DMS53 treated with DMSO at 0.1 percent for 48 hours (cell line): ENCODE measurements at regions not wholly inside any gene's neighbourhood (a gene's known extent, or its start where the extent isn't known, plus 50 kb on each side); places are given as distances from the start of the nearest gene placed in this dataset.

Source experiments
- DNase-seq: peaks from one replicate; lab custom pipeline; 2025; ENCODE audit not compliant: unreplicated experiment; lab: John Stamatoyannopoulos, UW

DNA sequence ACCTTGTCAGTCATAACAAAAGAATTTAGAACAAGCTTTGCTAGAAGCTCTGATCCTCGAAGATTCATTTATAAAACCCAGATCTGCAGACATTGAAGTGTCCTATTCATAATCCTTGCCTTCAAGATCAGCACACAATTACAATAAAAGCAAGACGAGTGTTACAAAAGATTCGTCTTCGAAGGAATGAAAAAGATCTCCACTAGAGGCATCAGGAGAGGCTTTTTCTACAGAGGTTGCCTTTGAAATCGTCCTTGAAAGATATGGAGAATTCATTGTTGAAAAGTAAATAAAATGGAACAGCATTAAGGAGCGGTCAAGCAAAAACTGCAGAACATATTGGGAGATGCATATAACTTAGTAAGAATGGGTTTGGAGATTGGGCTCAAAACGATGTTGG, 146.4 kb downstream of the BMP4 start:
- DNase-seq, result no peak

DNA sequence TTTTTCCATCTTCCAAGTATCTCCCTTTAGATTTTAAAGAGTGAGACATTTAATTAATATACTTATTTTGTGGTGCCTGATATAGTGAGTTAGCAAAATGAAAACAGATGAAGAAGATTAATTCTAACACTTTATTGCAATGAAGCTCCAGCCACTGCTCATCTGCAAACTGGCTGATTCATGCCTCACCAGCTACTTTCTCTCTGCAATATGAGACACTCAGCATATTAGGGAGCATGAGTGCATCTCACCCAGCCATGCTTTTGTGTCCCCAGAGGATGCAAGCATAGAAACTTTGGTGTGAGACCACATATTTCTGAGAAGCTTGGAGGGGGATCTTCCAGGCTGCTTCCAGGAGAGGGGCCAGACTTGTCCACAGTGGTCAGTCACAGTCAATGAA, 148.6 kb downstream of the BMP4 start:
- DNase-seq, result no peak

DNA sequence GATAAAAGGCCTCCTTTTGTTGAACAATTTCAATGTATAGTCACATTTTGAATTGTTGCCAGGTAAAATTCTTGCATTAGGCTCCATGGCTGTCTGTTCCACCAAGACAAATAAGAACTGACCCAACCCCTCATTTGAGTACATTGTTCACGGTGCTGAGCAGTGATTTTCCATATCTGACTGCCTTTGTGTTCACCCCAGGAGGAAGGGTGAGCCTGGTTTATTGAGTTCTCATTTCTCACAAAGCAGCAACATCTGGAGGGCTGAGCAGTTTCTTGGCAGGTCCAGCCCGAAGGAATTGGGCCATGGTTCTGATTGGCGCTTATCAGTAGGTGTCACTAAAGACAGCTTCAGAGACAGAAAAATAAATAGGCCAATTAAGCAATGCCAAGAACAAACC, 149.1 kb downstream of the BMP4 start:
- no peak for DNase-seq

DNA sequence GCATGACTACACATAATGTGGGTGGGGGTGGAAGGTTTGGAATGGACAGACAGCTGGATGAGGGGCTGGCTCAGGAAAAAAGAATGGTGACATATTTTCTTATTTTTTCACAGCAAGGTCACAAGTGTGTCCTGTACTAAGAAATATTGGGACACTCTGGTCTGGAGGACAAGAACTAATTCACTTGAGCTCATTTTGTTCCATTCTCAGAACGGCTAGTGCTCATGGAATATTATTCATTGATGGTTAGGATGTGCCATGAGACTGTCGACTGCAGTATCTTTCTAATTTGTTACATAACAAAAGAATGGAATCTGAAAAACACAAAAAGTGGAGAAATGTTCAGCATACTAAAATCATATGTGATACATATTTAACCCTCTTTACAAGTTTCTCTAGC, 149.5 kb downstream of the BMP4 start:
- no peak for DNase-seq

DNA sequence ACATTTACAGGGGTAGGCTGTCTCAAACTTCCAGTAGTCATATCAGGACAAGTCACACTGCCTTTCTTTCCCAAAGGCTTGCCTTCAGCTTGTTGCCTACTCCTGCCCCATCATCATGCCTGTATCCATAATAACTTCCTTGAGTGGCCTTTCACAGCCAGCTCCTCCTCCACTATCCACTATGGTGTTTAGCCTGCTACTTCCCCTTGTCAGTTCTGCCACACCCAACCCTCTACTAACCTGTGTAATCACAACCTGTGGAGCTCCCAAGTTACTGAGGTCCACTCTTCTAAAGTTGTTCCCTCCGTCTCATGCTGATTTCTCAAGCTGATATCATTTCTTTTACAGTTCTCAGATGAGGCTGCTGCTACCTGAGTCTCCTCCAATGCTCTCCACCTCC, 159.9 kb downstream of the BMP4 start:
- DNase-seq, result no peak

DNA sequence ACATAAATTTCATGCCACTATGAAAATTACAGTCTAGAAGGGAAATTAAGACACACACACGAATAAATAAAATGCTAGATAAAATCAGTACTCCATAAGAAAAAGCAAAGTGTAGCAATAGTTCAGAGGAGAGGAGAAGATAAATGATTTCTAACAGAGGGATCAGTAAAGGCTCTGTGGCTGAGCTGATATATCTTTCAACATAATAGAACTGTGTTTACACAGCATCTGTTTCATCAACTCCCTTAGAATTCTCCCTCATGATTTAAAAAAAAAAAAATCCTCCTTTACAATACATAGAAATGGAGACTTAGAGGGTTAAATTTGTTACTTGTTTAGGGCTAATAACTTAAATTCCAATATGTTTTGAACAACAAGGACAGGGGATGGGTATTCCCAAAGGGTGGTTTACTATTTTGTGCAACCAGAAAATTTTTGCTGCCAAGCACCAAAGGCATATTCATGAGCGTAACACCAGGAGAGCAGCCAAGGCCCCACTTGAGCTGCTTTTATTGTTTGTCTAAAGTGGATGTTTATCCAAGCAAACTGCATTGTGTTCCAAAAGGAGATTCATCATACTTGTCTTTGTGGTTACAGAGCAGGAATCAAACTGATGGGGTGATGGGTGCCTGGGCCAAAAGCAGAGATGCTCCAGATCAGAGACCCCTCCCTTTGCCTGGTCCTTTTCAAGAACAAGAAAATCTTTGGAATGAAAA, 162.7 kb downstream of the BMP4 start:
- DNase-seq, result peak; percentile 95

DNA sequence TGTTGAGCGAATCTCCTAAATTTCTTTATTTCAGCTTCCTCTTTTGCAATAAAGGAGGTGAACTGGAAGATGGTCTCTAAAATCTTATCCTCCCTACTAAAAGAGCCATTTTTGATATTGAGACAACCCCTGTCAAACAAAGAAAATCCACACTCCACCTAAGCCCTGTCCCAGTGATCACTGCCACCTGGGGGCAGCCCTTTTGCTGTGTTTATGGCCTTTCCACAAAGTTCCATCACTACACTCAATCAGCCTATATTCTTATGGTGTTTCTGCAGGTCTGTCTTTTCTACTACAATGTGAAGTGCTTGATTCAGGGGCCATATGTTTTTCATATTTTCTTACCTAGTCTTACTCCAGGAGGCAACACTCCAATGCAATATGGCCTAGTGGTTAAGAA, 163.7 kb downstream of the BMP4 start:
- no peak for DNase-seq

DNA sequence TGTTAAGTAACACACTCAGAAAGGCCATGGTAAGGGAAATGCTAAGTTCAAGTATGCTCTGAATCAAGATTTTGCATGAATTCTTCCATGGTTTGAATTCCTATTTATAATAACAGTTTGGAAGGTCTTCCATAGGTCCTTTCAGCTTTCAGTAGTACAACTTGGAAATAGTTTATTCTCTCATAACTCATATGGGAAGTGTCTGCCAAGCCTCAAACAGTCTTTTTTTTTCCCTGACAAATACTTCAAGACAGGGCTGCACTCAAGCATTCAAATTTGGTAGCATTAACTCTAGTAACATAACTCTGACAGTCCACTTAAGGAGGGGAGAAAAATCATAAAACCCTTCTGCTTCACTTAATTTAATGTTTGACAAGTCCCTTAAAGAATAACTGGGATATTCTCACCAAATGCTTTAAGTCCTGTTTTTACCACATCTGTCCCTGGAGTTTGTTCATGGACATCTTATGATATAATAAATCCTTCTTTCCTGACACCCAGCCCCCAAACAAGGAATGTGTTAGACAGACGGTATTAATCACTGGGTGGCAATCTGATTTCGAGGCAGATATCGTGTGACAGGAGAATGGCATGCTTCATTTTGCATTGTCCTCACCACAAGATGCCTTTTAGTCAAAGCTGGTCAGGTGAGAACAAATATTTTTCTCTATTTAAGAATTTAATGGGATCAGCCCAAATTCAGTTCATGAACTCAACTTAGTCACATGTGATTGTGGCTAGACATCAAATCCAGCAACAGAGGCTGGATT, 165.7 kb downstream of the BMP4 start:
- DNase-seq, result no peak

DNA sequence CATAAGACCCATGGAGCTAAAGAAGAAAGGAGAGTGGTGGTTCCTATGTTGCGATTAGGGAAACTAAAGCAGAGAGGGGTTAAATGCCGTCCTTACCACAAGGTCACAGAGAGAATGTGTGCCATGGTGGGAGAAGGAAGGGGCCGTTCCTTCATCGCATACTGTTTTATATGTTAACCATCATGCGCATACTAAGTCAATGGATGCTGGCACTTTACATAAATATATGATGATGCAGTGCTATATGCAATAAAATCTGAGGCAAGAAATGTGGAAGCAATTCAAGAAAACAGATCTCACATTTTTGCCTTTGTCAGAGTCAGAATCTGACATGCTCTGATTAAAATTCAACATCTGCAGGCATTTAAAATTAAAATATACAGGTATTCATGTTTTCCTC, 168.1 kb downstream of the BMP4 start:
- no peak for DNase-seq

DNA sequence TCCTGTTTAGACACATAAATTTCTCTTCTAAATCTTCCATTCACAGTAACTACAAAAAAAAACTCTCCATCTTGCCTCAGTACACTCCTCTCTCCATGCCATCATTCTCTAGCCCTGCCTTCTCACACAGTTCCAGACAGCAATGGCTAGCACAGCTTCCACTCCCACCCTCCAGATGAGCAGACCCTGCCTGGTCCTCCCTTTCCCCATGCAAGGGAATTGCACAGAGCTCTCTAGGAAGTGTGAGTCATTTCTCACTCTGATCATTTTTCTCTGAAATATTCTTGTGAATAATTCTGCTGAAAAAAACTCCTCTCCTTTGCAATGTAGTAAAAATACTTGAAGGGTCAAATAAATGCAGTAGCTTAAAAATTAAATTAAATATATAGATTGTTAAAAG, 170.6 kb downstream of the BMP4 start:
- no peak for DNase-seq

DNA sequence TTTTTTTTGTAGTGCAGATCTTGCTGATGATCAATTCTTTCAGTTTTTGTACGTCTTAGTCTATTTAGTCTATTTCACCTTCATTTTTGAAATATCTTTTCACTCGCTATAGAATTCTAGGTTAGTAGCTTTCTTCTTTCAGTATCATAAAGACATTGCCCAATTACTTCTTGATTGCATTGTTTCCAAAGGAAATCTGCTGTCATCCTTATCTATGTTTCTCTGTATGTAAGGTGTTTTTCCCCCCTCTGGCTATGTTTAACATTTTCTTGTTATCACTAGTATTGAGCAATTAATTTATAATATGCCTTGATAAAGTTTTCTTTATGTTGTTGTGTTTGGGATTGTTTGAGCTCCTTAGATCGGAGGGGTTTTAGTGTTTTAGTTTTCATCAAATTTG, 171.9 kb downstream of the BMP4 start:
- DNase-seq, result no peak

DNA sequence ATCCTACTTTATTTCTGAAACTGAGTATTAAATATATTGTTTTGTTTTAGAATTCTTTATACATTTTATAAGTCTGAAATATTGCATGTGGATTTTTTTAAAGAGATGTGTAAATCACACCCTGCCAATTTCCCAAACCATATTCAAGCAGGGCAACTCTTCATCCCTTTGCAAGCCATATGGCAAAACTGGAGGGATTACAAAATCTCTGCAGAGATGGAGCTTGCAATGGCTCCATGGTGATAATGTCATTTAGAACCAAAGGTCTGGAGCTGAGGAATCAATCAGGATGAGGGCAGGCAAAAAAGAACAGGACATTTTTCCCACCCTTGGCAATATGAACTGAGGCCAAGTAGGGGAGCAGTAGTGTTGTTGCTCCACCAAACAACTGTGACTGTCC, 173.4 kb downstream of the BMP4 start:
- DNase-seq, result no peak

DNA sequence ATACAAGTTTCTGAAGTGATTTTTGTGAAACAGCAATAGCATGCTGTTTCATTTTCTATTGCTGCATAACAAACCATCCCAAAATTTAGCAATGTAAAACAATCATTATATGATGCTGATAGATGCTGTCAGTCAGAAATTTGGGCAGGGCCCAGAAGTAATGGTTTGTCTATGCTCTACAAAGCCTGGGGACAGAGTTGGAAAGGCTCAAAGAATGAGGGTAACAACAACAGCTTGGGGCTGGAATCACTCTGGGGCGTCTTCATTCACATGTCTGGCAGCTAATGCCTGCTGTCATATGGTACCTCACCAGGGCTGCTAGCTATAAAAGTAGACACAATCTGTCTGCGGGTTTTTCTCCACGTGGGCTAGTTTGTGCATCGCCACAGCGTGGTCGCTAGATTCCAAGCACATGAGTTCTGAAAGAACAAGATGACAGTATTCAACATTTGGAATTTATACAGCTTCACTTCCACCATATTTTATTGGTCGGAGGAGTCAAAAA, 176.5 kb downstream of the BMP4 start:
- no peak for DNase-seq

DNA sequence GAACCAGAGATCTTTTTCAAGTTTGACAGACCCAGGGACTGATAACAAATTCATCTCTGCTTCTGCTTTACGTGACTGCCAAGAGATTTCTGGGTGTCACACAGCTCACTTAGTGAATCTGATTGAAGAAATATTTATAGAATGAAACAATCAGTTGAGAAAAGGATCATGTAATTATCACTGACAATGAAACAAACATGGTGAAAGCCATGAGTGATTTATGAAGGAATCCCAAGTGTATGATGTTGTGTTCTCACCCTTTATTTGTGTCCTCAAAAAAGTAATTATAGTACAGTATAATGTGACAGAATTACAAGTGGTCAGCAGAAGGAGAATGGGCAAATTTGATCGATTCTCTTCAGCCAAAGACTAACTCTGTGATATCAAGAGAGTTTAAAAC, 177.3 kb downstream of the BMP4 start:
- DNase-seq, result no peak

DNA sequence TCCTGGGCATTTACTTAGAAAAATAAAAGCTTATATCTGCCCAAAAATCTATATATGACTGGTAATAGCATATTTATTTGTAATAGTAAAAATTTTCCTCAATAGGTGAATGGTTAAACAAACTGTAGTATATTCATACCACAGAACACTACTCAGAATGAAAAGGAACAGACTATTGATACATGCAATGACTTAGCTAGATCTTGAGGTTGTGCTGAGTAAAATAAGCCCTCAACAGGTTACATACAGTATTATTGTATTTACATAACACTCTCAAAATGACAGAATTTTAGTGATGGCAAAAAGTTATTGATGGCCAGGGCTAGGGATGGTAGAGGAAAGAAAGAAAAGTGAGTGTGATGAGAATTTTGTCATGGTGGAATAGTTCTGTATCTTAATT, 178.4 kb downstream of the BMP4 start:
- DNase-seq, result no peak

DNA sequence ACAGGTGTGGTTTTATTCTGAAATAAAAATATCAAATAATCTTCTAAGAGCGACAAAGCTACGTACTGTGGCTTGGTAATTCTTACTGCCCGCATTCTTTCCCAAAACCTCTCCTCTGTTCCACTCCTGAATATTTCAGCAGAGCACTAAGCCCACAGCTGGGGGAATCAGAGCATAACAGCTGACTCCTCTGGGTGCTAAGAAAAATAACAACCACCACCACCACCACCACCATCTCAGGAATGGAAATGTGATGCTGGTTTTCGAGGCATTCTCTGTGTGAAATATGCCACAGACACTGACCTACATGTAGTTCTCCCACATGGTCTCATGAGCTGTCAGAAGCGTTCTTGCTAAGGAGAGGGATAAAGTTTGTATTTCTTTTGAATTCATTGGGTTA, 183.7 kb downstream of the BMP4 start:
- no peak for DNase-seq

DNA sequence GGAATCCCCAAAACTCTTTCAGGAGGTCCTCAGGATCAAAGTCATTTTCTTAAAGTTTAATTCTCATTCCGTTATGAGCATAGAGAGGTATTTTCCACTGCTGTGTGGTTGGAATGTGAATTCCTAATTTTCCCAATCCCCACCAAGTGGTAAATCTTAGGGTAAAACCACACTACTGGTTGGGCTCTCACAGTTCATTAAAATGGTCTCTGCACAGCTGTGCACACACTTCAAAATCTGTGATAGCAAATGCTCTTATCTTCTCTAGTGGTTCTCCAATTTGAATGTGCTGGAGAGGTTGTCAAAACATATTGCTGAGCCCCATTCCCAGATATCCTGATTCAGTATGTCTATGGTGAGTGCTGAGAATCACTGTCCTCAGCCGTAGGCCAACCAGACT, 189.1 kb downstream of the BMP4 start:
- peak; percentile 86 for DNase-seq

DNA sequence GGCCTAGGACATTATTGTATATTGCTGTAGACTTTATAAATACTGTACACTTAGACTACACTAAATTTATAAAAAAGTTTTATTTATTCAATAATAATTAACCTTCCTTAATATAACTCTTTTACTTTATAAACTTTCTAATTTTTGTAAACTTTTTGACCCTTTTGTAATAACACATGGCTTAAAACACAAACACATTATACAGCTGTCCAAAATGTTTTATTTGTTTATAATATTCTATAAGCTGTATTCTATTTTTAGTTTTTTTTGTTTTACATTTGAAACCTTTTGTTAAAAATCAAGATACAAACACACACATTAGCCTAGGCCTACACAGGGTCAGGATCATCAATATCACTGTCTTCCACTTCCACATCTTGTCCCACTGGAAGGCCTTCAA, 190.0 kb downstream of the BMP4 start:
- no peak for DNase-seq

DNA sequence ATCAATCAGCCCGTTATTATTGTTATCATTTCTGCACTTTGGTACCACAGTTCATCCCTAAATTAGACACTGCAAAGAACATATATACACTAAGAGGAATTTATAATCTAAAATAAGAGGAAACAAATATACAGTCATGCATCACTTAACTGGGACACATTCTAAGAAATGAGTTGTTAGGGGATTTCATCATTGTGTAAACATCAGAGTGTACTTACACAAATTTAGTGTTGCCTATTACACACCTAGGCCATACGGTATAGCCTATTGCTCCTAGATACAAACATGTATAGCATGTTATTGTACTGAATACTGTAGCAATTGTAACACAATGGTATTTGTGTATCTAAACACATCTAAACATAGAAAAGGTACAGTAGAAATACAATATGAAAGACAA, 190.5 kb downstream of the BMP4 start:
- peak; percentile 39 for DNase-seq

DNA sequence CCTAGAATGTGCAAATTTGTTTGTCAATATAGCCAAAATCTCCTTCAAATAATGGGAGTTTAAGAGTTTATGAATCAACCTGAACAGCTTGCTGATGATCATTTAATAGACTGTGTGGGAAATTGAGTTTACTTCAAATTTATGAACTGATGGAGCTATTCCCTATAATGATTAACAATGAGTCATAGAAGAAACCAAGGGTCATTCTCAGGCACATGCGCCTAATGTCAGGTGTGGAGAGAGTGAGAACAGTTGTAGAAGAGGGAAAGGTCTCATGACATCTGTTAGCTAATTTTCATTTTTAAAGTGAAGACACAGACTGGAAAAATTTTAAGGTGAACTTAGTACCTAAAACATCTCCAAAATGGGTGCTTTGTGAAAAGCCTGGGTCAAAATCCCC, 191.8 kb downstream of the BMP4 start:
- DNase-seq, result peak; percentile 7

DNA sequence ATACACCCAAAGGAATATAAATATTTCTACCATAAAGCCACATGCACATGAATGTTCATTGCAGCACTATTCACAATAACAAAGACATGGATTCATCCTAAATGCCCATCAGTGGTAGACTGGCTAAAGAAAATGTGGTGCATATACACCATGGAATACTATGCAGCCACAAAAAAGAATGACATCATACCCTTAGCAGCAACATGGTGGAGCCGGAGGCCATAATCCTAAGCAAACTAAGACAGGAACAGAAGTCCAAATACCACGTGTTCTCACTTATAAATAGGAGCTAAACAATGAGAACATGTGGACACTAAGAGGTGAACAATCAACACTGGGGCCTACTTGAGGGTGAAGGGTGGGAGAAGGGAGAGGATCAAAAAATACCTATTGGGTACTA, 198.5 kb downstream of the BMP4 start:
- no peak for DNase-seq

DNA sequence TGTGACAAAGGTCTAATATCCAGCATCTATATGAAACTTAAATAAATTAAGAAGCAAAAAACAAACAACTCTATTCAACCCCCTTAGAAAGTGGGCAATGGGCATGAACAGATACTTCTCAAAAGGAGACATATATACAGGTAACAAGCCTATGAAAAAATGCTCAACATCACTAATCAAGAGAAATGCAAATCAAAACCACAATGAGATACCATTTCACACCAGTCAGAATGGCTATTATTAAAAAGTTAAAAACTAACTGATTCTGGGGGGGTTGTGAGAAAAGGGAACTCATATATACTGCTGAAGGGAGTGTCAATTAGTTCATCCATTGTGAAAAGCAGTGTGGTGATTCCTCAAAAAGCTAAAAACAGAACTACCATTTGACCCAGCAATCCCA, 198.9 kb downstream of the BMP4 start:
- no peak for DNase-seq

DNA sequence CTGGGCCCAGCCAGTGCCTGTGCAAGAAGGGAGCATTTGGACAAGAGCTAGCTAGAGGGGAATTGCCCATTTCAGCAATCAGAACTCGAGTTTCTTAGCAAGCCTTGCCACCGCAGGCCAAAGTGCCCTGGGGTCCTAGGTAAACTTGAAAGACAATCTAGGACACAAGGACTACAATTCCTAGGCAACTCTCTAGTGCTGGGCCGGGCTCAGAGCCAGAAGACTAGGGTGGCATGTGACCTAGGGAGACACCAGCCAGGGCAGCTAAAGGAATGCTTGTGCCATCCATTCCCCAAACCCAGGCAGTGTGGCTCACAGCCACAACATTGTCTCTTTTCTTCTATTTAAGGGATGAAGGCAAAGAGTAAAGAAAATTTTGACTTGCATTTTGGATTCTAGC, 205.0 kb downstream of the BMP4 start:
- DNase-seq, result no peak
